Endothelial cell of umbilical vein (primary cell): ENCODE measurements at regions not wholly inside any gene's neighbourhood (a gene's known extent, or its start where the extent isn't known, plus 50 kb on each side); places are given as distances from the start of the nearest gene placed in this dataset.

Experiments used
- BruUV-seq: library from RNA; stranded (reverse); fragments of 400-500 nt; replicated peaks from 2 replicates; lab custom pipeline; 2021; lab: Mats Ljungman, UMichigan
- CTCF ChIA-PET: fragments of 300-600, 350-600 bp; sonication (Branson Sonifier 250); formaldehyde crosslinking; loops from one replicate; lab custom pipeline; 2021; ENCODE audit warnings: antibody characterized with exemption, inconsistent platforms; lab: Charles Lee
- POLR2A ChIA-PET: fragments of 300-600, 350-600 bp; sonication (Branson Sonifier 250); formaldehyde crosslinking; loops from one replicate; lab custom pipeline; 2021; ENCODE audit warnings: antibody characterized with exemption, inconsistent platforms; lab: Charles Lee
- DNase-seq: peaks from one replicate; pipeline ENCODE4 v3.0.0-alpha.2; 2011; ENCODE audit warnings: low read depth, low spot score
- FAIRE-seq: peaks from 2 replicates; lab custom pipeline; 2011; peaks lifted over from hg19 to GRCh38; lab: Jason Lieb, UNC
- H2AFZ ChIP-seq: 2 replicates; pipeline ENCODE4 v1.6.0; 2012; ENCODE audit warnings: low read depth, low read length, control low read depth, inconsistent platforms
- H3K27ac ChIP-seq: 2 replicates; pipeline ENCODE4 v1.5.1; 2011; ENCODE audit warnings: low read depth, mild to moderate bottlenecking, control low read depth, low read length, moderate library complexity; ENCODE audit not compliant: insufficient read depth
- H3K27me3 ChIP-seq, 2 experiments: 2 replicates each; pipeline versions ENCODE4 v1.6.0 to v1.6.1; 2011; ENCODE audit warnings: low read length in 2 of 2, mixed read lengths in 1 of 2; ENCODE audit not compliant: control insufficient read depth in 2 of 2, insufficient read depth in 2 of 2
- H3K36me3 ChIP-seq, 2 experiments: 2 replicates in 1 of 2; 3 replicates in 1 of 2; pipeline ENCODE4 v1.5.1; 2011; ENCODE audit warnings: low read length in 2 of 2, mild to moderate bottlenecking in 1 of 2, moderate library complexity in 1 of 2; ENCODE audit not compliant: control insufficient read depth in 2 of 2, insufficient read depth in 2 of 2; ENCODE audit errors: extremely low read depth in 1 of 2
- H3K4me1 ChIP-seq: 3 replicates; pipeline ENCODE4 v1.5.1; 2011; ENCODE audit warnings: mild to moderate bottlenecking, low read length; ENCODE audit not compliant: control insufficient read depth, insufficient read depth; ENCODE audit errors: extremely low read depth
- H3K4me2 ChIP-seq: 2 replicates; pipeline ENCODE4 v1.6.1; 2011; ENCODE audit warnings: low read length, control low read depth, mixed read lengths; ENCODE audit not compliant: insufficient read depth
- H3K4me3 ChIP-seq, 3 experiments: fragments of 200-600 bp in 1 of 3; sonication (generic), shearing (Covaris generic) in 1 of 3; replicated peaks in 1 of 3; 2 replicates each; pipeline ENCODE4 v1.5.1; 2011 to 2016; ENCODE audit warnings: control low read depth in 3 of 3, low read length in 3 of 3, mild to moderate bottlenecking in 2 of 3, inconsistent platforms in 1 of 3, low read depth in 1 of 3, moderate library complexity in 1 of 3; ENCODE audit not compliant: insufficient read depth in 1 of 3
- H3K79me2 ChIP-seq: 2 replicates; pipeline ENCODE4 v1.6.0; 2012; ENCODE audit warnings: low read length, inconsistent platforms; ENCODE audit not compliant: control insufficient read depth, insufficient read depth
- H3K9ac ChIP-seq: replicated peaks from 2 replicates; pipeline ENCODE3; 2011; ENCODE audit warnings: low read length, control low read depth; ENCODE audit not compliant: insufficient read depth; ENCODE audit errors: extremely low read depth
- H3K9me1 ChIP-seq: replicated peaks from 3 replicates; pipeline ENCODE4 v1.6.0; 2011; ENCODE audit warnings: mild to moderate bottlenecking, low read length; ENCODE audit not compliant: control insufficient read depth, insufficient read depth; ENCODE audit errors: extremely low read depth
- H3K9me3 ChIP-seq: replicated peaks from 2 replicates; pipeline ENCODE4 v1.5.1; 2012; ENCODE audit warnings: low read length, inconsistent platforms; ENCODE audit not compliant: control insufficient read depth, insufficient read depth
- H4K20me1 ChIP-seq: replicated peaks from 2 replicates; pipeline ENCODE3; 2011; ENCODE audit warnings: mild to moderate bottlenecking, low read length; ENCODE audit not compliant: control insufficient read depth, insufficient read depth; ENCODE audit errors: extremely low read depth
- CTCF ChIP-seq, 2 donors: IDR thresholded peaks; 1 replicate in 1 of 2; 2 replicates in 1 of 2; pipeline ENCODE4 v1.5.1; 2011; ENCODE audit warnings: low read length in 2 of 2, mild to moderate bottlenecking in 2 of 2, moderate library complexity in 2 of 2, control low read depth in 1 of 2, inconsistent platforms in 1 of 2, low read depth in 1 of 2; ENCODE audit not compliant: insufficient read depth in 1 of 2; ENCODE audit errors: extremely low read depth in 1 of 2
- EZH2 ChIP-seq: IDR thresholded peaks from 2 replicates; pipeline ENCODE4 v1.6.1; 2012; ENCODE audit warnings: borderline replicate concordance, low read depth, mild to moderate bottlenecking, moderate library complexity, low read length, inconsistent platforms; ENCODE audit not compliant: severe bottlenecking
- FOS ChIP-seq: IDR thresholded peaks from 2 replicates; pipeline ENCODE4 v1.6.1; 2011; ENCODE audit warnings: mild to moderate bottlenecking, low read length, moderate library complexity, borderline replicate concordance; ENCODE audit not compliant: insufficient read depth
- GATA2 ChIP-seq: IDR thresholded peaks from 2 replicates; pipeline ENCODE4 v1.7.0; 2011; ENCODE audit warnings: low read depth, mild to moderate bottlenecking, moderate library complexity, mixed read lengths, low read length; ENCODE audit not compliant: insufficient read length, insufficient read depth
- JUN ChIP-seq: IDR thresholded peaks from 2 replicates; pipeline ENCODE4 v1.6.1; 2011; ENCODE audit warnings: borderline replicate concordance, low read depth; ENCODE audit not compliant: insufficient read length, insufficient read depth
- MAX ChIP-seq: IDR thresholded peaks from 2 replicates; pipeline ENCODE4 v1.6.1; 2011; ENCODE audit not compliant: insufficient read depth, insufficient read length
- MYC ChIP-seq: IDR thresholded peaks from one replicate; pipeline ENCODE4 v1.6.1; 2011; ENCODE audit warnings: mild to moderate bottlenecking, low read depth, low read length
- POLR2A ChIP-seq: IDR thresholded peaks from 2 replicates; pipeline ENCODE4 v1.6.1; 2012; ENCODE audit warnings: low read depth, mild to moderate bottlenecking, control low read depth, low read length
- POLR2AphosphoS5 ChIP-seq: IDR thresholded peaks from 2 replicates; pipeline ENCODE4 v1.6.1; 2012; ENCODE audit warnings: low read depth, mild to moderate bottlenecking, control low read depth, low read length, moderate library complexity; ENCODE audit not compliant: insufficient read depth
- dilution Hi-C: fragments of 300-500 bp; cut with MboI; formaldehyde crosslinking; loops from one replicate; pipeline ENCODE4 v1.15.0; 2019; ENCODE audit warnings: low sequenced_read_pairs; ENCODE audit not compliant: extremely low pct_ligation_motif_present
- intact Hi-C: fragments of 100-400 bp; cut with micrococcal nuclease; formaldehyde crosslinking; loops from one replicate; pipeline ENCODE4 v1.10.0; 2022

GRCh38 chr18:10387399-10387798 is 67.0 kb upstream of the APCDD1 start:
- no peaks in the 10 kb centered on the region for H3K4me1 ChIP-seq
- H3K4me3 ChIP-seq, result no peak overlapping the region
- H3K9ac ChIP-seq, result no peak overlapping the region
- H3K9me1 ChIP-seq, result no peaks in the 10 kb centered on the region
- H3K36me3 ChIP-seq, result no peaks in the 10 kb centered on the region
- no peak overlapping the region for H3K27ac ChIP-seq
- ChIA-PET CTCF (no interaction called here), POLR2A (no interaction called here)
- dilution Hi-C loops, result no loop called here
- H3K27me3 ChIP-seq, result peaks cover 0 to 2% of the 10 kb centered on the region in 2 experiments
- BruUV-seq, result no TSS peak
- no peaks in the 10 kb centered on the region for H4K20me1 ChIP-seq
- TF ChIP-seq FOS, result no peak
- TF ChIP-seq GATA2, result no peak
- intact Hi-C loops, result no loop called here
- H3K79me2 ChIP-seq, result no peaks in the 10 kb centered on the region
- H3K4me2 ChIP-seq, result no peak overlapping the region
- DNase-seq (no peak), FAIRE-seq (no peak)
- no peak overlapping the region for H2AFZ ChIP-seq
- H3K9me3 ChIP-seq, result no peaks in the 10 kb centered on the region

GRCh38 chr18:10388373-10388772 is 66.1 kb upstream of the APCDD1 start:
- H3K36me3 ChIP-seq, result no peaks in the 10 kb centered on the region
- H3K27ac ChIP-seq, result no peak overlapping the region
- no peaks in the 10 kb centered on the region for H3K4me1 ChIP-seq
- DNase-seq (no peak), FAIRE-seq (no peak)
- ChIA-PET CTCF (no interaction called here), POLR2A (no interaction called here)
- intact Hi-C loops (no loop called here), dilution Hi-C loops (no loop called here)
- H3K9me1 ChIP-seq, result no peaks in the 10 kb centered on the region
- BruUV-seq, result no TSS peak
- H3K4me3 ChIP-seq, result no peak overlapping the region
- H3K79me2 ChIP-seq, result no peaks in the 10 kb centered on the region
- H2AFZ ChIP-seq, result no peak overlapping the region
- H3K9ac ChIP-seq, result no peak overlapping the region
- H3K27me3 ChIP-seq, result peaks cover 0 to 2% of the 10 kb centered on the region in 2 experiments
- H4K20me1 ChIP-seq, result no peaks in the 10 kb centered on the region
- H3K4me2 ChIP-seq, result no peak overlapping the region
- no peaks in the 10 kb centered on the region for H3K9me3 ChIP-seq
- TF ChIP-seq MYC (no peak), POLR2A (no peak), JUN (no peak), POLR2AphosphoS5 (no peak), MAX (no peak), FOS (no peak), GATA2 (no peak), CTCF (IDR thresholded peaks at IDR 0.05; ENCODE audit: extremely low read depth in 1 of 2, insufficient read depth in 1 of 2, low read depth in 1 of 2, low read length in 2 of 2) (no peak), EZH2 (no peak)
